PC-3 (cell line): ENCODE measurements at regions not wholly inside any gene's neighbourhood (a gene's known extent, or its start where the extent isn't known, plus 50 kb on each side); places are given as distances from the start of the nearest gene placed in this dataset.

Source experiments
- CTCF ChIP-seq: fragments of 300-600 bp; sonication (generic); conservative IDR thresholded peaks from 2 replicates; pipeline ENCODE4 v1.5.1; 2017; ENCODE audit warnings: antibody characterized with exemption, low read depth, mild to moderate bottlenecking, low read length
- EZH2 ChIP-seq: fragments of 300-600 bp; sonication (generic); IDR thresholded peaks from one replicate; pipeline ENCODE4 v1.6.1; 2017; ENCODE audit warnings: antibody characterized with exemption, mild to moderate bottlenecking, low read length; ENCODE audit not compliant: unreplicated experiment
- EZH2phosphoT487 ChIP-seq: fragments of 300-600 bp; sonication (generic); IDR thresholded peaks from 2 replicates; pipeline ENCODE4 v1.6.1; 2018; ENCODE audit warnings: mild to moderate bottlenecking, antibody characterized with exemption, low read length, borderline replicate concordance

GRCh38 chr18:24631243-24632025 lies 171.0 kb downstream of the HRH4 start:
- no peak for TF ChIP-seq CTCF
- no peak for TF ChIP-seq EZH2phosphoT487
- no peak for TF ChIP-seq EZH2
